Stimulated activated CD8-positive, alpha-beta memory T cell treated with anti-CD3 and anti-CD28 coated beads, Interleukin-4, amount 100 ng/mL, for 24 hours (primary cell): ENCODE measurements at regions not wholly inside any gene's neighbourhood (a gene's known extent, or its start where the extent isn't known, plus 50 kb on each side); places are given as distances from the start of the nearest gene placed in this dataset.
"Not testable (repeated sequence)": the region's sequence is repeated elsewhere in the genome, so short reads cannot be mapped to it uniquely, and the experiment has no call there.

Experiments
- DNase-seq: peaks from one replicate; pipeline ENCODE4 v3.0.0-alpha.2; 2020; ENCODE audit warnings: low read depth

DNA sequence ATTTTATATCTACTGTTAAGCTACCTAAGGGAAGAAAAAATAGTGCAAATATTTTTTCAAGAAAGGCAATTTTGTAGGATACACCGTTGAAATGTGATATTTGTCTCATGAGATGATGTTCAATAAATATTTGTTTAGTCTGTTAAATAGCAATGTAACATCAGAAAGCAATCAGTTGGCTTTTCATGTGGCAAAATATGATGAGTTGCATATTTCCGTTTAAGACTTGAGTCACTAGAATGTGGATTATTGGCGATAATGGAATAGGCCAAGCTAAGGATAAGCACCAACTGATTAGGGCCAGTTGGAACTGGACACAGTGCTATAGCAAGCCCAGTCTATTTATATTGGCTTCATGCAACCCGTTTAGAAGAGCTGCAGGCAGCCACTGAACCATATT is 250.4 kb upstream of the SLC16A7 start:
- no peak for DNase-seq

DNA sequence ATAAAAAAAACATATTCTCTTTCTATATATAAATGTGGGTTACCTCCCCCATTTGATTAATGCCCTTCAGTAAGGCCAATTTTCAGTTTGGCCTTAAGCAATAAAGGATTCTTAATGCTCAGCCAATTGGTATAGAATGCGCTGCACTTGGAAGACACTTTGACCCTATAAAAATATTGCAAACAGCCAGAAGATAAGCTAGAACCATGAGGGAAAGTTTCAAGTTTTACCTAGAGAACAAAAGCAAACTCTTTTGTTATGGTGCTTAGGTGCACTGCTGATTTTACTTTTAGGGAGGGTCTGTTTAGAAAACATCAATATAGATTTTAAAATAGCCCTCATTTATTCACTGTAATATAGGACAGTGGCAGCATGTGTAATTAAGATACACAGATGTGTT is 251.6 kb upstream of the SLC16A7 start:
- no peak for DNase-seq

DNA sequence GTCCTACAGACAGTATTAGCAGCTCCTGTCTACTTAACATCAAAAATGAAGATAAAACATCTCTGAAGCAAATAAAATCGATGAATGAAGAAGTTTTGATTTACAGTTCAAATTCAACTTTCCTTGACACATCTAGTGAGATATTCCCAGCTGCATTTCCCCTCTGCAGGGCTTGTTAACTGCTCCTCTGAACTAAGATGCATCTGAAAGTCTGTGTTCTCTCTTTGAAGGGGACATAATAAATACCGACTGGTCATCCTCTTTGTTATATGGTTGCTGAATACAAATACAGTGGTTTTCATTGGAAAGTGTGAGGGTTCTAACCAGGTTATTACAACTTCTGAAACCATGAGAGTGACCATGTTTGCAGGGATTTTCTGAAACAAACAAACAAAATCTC is 266.4 kb upstream of the SLC16A7 start:
- no peak for DNase-seq

DNA sequence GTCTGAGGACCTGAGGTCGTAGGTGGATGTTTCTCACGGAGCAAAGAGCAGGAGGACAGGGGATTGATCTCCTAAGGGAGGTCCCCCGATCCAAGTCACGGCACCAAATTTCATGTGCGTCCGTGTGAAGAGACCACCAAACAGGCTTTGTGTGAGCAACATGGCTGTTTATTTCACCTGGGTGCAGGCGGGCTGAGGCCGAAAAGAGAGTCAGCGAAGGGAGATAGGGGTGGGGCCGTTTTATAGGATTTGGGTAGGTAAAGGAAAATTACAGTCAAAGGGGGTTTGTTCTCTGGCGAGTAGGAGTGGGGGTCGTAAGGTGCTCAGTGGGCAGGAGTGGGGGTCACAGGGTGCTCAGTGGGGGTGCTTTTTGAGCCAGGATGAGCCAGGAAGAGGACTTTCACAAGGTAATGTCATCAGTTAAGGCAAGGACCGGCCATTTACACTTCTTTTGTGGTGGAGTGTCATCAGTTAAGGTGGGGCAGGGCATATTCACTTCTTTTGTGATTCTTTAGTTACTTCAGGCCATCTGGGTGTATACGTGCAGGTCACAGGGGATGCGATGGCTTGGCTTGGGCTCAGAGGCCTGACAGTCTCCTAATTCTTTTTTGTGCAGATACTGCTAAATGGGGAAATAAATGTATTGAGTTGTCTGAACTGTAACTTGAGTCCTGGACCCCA is 267.3 kb upstream of the SLC16A7 start:
- not testable (repeated sequence) for DNase-seq

DNA sequence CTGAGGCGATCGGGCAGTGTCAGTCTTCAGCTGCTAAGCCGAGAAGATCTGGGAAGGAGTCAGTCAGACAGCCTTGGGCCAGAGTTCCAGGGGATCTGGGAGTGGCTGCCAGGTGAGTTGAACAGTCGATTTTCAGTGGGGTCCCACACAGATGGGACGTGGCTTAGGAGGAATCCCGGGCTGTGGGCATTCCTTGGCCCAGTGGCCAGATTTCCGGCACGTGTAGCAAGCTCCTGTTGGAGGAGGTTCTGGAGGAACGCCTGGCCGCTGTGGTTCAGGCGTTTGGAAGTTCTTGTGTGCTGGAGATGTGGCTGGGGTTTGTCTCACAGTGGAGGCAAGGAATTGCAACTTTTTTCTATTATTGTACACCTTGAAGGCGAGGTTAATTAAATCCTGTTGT is 269.4 kb upstream of the SLC16A7 start:
- not testable (repeated sequence) for DNase-seq

DNA sequence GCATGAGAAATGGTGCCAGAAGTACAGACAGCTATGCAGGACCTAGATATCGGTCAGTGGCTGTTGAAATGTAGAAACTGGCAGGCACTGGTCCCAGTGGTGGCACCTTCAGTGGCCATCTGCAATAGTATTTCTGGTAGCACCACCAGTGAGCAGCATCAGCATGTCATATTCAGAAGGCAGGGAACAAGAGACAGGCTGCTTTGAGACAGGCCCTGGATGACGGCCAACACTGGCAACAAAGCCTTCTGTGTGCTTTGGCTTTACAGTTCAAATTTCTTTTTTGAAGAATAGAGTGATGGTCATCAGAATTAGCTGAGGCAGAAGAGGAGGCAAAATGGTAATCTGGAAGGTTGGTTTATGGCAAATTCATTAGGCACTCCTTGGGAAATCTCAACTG is 273.4 kb upstream of the SLC16A7 start:
- no peak for DNase-seq

DNA sequence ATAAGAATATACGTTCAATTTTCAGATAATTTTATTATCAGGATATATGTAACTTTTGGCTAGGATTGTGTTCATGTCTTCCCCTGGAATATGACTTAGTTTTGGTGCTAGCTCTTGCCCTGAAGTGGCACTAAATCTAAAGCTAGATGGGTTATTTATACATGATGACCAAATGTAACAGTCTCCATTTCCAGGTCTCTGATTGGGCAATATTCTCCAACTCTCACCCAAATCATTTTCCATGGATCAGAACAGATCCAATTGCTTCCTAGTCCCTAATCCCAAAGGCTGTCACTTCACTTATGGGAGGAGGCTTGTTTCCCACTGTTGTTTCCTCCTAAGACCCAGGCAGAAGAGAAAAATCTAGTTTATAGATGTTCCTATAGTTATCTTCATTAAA is 274.6 kb upstream of the SLC16A7 start:
- no peak for DNase-seq

DNA sequence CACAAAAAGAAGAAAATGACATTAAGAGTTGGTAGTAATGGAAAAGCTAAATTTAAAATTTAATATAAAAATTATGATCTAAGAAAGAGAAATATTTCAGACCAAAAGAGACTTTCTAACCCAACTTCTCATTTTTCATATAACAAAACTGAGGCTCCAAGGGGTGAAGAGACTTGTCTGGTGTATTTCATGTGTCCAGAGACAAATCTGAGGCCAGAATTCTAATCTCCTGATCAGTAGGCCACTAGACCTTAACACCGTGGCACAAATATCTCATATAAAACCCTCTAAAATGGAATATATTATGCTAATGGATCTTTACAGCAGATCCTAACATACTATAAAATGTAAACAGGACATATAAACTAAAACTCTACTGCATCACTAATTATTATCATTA is 275.7 kb upstream of the SLC16A7 start:
- no peak for DNase-seq

DNA sequence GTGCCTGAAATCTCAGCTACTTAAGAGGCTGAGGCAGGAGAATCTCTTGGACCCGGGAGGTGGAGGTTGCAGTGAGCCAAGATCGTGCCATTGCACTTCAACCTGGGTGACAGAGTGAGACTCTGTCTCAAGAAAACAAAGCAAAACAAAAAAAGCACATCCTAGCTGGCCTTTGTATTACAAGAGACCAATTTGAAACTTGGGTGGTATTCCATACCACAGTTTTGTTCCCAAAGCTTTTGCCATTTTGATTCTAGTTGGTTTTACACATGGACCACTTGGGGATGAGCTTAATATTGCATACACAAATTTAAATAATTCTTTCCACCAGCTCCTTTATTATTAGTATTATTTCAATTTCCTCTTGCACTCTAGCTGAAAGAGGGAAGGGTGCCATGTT is 276.9 kb upstream of the SLC16A7 start:
- no peak for DNase-seq

DNA sequence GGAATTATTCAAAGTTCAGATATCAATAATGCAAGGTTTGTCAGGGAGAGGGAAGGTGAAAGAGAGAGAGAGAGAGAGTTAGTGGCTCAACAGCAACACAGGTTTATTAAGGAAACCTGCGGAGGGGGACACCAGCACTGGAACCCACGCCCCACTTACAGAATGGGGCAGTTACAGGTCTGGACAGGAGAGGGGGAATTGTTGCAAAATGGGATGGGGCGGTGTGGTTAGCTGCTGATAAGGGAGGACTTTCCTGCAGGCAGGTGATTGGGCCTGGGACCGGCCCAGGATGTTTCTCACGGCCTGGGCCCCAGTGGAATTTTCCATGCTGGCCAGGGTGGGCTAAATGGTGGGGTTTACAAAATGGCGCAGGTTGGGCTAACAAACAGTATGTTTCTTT is 278.2 kb upstream of the SLC16A7 start:
- DNase-seq: no peak

DNA sequence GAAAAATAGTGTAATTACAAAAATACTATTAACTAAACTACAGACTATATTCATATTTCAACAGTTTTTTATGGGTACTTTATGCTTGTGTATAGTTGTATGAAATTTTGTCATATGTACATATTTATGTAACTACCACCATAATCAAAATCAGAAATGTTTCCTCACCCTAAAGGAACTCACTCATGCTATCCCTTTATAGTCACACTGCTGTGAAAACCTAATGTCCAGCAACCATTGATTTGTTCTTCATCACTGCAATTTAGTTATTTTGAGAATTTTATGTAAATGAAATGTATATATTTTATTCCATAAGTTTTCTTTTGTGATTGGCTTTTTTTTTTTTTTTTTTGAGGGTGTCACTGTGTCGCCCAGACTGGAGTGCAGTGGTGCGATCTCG is 278.9 kb upstream of the SLC16A7 start:
- DNase-seq: no peak

DNA sequence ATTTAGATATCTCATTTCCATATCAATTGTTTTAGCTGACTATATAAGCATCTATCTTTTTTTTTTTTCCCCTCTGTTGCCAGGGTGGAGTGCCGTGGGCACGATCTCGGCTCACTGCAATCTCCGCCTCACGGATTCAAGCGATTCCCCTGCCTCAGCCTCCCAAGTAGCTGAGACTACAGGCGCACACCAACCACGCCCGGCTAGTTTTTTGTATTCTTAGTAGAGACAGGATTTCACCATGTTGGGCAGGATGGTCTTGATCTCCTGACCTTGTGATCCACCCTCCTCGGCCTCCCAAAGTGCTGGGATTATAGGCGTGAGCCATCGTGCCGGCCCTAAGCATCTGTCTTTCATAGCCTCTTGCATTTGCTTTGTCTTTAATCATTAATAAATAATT is 279.5 kb upstream of the SLC16A7 start:
- not testable (repeated sequence) for DNase-seq

DNA sequence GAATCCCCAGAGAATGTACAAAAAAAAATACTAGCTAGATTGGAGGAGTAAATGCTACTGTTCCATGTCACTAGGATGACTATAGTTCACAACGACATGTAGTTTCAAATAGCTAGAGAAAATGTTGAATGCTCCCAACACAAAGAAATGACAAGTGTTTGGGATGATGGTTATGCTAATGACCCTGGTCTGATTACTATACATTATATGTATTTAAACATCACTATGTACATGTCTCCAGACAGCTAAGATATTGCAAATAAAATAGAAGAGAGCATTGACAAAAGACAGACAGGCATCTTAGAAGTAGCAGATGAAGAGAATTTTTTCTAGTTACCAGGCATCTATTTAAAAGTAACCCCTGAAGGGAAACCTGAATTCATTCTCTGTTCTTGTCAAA is 281.6 kb upstream of the SLC16A7 start:
- DNase-seq: no peak

DNA sequence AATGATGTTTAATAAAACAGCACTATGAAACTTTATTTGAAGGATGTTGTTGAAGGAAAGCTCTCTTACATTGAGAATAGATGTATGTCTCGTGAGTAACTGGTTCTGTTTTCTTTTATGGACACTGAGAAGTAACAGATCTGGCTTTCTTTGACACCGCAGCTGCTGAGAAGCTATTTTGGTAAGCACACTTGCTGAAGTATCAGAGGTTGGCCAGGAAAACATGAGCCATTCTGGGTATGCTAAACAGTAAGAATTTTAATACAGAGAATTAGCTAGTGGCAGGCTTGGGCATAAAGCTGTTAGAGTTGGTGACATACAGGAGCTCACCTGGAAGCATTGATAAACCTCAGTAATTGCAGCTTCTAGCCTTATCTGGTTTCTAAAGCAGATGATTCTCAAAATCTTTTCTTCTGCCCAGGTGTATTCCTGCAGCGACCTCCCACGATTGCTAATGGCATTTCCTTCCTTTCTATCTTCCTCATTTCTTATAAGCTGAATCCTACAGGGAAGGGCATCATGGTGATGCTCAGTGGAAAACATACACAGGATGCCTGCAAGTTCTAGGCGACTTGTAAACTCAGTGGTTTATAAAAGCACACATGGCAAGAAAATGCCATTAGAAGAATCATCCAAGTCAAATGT is 291.6 kb upstream of the SLC16A7 start:
- no peak for DNase-seq

DNA sequence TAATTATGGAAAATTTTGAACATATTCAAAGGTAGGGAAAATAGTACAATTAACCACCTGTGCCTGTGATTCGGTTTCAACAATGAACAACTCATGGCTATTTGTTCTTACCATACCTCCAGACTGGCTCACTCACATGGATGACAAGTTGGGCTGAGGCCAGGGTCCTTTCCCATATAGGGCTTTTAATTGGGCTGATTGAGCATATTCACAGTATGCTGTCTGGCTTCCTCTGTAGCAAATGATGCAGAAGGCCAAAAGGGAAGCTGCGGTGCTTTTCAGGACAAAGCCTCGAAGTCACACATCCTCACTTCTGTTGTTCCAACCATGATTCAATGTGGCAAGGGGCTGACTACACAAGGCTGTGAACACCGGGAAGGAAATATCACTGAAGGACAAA is 297.5 kb upstream of the SLC16A7 start:
- no peak for DNase-seq

DNA sequence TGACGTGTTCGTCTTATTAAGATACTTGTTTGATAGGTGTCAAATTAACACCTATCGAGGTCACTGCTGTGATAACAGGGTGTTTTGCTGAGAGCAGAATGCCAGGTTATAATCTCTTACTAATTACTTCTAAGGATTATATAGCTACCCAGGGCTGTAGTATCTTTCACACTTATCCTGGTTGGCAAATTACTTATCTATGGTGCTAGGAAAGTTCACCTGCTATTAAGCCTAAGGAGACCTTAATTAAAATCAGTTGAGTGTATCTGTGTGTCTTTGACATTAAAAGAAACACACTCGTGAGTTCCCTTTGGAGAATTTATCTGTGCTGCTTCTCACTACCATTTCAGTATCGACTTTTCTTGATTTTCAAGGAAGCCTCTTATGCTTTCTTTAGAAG is 301.6 kb upstream of the SLC16A7 start:
- DNase-seq: no peak

DNA sequence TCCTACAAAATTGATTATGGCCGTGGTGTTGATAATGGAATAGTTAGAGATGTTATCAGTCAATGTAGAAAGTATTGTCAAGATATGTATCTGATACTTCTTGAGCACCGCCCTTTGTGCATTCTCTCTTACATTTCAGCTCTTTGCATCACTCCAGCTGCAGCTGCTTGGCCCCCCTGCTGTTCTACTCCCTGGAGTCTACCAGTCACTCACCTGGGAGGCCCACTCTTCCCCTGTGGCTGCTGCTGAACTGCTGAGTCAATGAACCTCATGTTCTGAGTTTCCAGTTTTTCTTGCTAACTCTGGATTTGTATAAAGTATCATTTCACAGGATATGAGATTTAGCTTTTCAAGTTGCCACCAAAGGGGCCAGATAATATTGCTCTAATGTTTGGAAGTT is 312.8 kb upstream of the SLC16A7 start:
- no peak for DNase-seq

DNA sequence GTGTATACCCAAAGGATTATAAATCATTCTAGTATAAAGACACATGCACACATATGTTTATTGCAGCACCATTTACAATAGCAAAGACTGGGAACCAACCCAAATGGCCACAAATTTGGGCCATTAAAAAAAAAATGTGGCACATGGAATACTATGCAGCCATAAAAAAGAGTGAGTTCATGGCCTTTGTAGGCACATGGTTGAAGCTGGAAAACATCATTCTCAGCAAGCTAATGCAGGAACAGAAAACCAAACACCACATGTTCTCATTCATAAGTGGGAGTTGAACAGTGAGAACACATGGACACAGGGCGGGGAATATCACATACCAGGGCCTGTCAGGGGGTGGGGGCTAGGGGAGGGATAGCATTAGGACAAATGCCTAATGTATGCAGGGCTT is 322.3 kb upstream of the SLC16A7 start:
- DNase-seq: not testable (repeated sequence)

DNA sequence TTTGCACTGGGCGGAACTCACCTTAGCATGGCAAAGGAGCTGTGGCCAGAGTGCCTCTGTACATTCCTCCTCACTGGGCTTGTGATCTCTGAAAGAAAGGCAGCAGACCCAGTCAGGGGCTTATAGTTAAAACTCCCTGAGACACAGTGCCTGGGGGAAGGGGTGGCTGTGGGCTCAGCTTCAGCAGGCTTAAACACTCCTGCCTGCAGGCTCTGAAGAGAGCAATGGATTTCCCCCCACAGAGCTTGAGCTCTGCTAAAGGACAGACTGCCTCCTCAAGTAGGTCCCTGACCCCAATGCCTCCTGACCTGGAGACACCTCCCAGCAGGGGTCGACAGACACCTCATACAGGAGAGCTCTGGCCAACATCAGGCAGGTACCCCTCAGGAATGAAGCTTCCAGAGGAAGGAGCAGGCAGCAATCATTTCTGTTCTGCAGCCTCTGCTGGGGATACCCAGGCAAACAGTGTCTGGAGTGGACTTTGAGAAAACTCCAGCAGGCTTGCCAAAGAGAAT is 327.5 kb upstream of the SLC16A7 start:
- no peak for DNase-seq

DNA sequence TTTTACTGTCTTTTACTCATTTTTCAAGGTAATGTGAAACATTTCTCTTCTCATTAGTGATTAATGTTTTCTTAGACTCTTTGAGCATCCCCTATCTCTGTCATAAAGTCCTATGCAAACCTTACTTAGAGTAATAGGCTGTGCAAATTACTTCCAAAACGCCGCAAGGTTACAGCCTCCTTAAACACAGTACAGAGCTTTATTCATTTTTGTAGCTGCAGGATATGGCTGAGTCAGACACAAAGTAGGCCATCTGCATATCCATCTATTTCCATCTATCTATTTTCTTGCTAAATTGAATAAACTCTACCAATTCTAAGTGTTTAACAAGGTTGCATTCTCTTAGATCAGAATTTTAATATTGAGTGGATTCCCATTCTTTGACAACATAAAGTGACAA is 335.6 kb upstream of the SLC16A7 start:
- DNase-seq: no peak

DNA sequence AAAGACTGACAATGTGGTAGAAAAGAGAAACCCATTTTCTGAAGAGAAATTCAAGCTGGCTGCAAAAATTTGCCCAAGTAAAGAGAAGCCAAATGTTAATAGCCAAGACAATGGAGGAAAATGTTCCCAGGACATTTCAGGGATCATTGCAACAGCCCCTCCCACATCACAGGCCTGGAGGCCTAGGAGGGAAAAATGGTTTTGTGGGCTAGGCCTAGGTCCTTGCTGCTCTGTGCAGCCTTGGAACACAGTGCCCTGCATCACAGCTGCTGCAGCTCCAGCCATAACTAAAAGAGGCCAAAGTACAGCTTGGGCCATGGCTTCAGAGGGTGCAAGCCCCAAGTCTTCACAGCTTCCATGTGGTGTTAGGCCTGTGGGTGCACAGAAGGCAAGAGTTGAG is 332.4 kb upstream of the LRIG3 start:
- DNase-seq: no peak

DNA sequence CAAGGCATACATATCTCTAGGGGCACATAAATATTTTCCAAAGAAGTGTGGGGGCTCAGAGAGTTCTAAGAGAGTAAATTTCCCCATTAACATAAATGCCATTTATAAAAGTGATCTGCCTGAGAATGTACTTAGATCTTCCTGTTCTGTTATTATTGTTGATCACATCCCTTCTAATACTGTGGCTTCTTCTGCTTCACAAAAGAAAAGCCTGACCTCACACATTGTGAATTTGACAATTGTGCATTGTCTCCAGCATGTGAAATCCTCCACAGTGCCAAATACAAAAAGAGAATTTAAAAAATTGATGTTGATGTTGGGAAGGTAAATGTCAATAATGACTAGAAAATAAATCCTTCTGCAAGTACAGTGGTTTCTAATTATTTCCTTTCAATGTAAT is 330.5 kb upstream of the LRIG3 start:
- no peak for DNase-seq

DNA sequence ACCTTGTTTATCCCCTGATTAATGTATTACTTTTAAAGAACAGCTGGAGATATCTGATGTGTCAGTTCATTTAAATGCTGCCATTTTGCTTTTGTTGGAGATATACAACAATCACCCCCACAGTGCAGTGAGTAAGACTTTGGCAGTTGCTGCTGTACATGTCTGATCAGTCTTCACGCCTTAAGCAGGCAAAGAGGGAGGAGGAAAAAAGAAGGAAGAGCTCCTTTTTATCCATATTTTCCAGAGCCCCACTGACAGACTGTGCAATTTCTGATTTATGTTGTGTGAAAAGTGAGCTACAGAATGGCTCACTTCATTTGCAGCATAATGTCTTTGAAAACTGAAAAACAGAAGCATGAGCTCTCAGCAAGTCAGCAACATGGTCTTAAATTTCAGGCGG is 319.7 kb upstream of the LRIG3 start:
- no peak for DNase-seq

DNA sequence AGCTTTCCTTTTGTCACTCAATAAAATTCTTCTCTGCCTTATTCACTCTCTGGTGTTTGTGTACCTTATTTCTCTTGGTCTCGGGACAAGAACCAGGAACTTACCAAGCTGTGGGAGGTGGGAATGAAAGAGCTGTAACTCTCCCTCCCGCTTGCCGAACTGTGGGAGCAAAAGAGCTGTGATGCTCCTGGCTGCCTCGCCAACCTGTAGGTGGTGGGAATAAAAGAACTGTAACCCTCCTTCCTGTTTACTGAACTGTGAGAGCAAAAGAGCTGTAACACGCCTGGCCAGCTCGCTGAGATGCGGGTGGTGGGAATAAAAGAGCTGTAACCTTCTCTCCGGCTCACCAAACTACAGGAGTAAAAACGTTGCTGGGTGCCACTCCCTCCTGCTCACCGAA is 314.1 kb upstream of the LRIG3 start:
- no peak for DNase-seq
